H9 (cell line): ENCODE measurements at regions not wholly inside any gene's neighbourhood (a gene's known extent, or its start where the extent isn't known, plus 50 kb on each side); places are given as distances from the start of the nearest gene placed in this dataset.

Experiments
- DNase-seq: peaks from one replicate; pipeline ENCODE4 v3.0.0-alpha.2; 2017
- H2AFZ ChIP-seq: one replicate; pipeline ENCODE4 v1.6.1; 2013; ENCODE audit warnings: mild to moderate bottlenecking, low read length, control low read depth, moderate library complexity
- H2AK5ac ChIP-seq: 2 replicates; pipeline ENCODE4 v1.6.1; 2013; ENCODE audit warnings: low read length, control low read depth, mixed read lengths; ENCODE audit not compliant: insufficient read length
- H2BK120ac ChIP-seq: one replicate; pipeline ENCODE4 v1.6.1; 2013; ENCODE audit warnings: low read depth, mild to moderate bottlenecking, low read length, control low read depth, inconsistent platforms; ENCODE audit not compliant: poor library complexity, severe bottlenecking
- H2BK12ac ChIP-seq: 2 replicates; pipeline ENCODE4 v1.6.1; 2013; ENCODE audit warnings: low read length, control low read depth, mixed read lengths, low read depth; ENCODE audit not compliant: insufficient read length
- H2BK15ac ChIP-seq: 2 replicates; pipeline ENCODE4 v1.6.1; 2013; ENCODE audit warnings: low read depth, low read length, control low read depth
- H2BK20ac ChIP-seq: one replicate; pipeline ENCODE4 v1.6.1; 2013; ENCODE audit warnings: low read depth, mild to moderate bottlenecking, low read length, control low read depth, inconsistent platforms; ENCODE audit not compliant: poor library complexity, severe bottlenecking
- H2BK5ac ChIP-seq: 2 replicates; pipeline ENCODE4 v1.6.1; 2013; ENCODE audit warnings: low read length, control low read depth, mixed read lengths; ENCODE audit not compliant: insufficient read length
- H3K14ac ChIP-seq: 2 replicates; pipeline ENCODE4 v1.6.1; 2013; ENCODE audit warnings: low read length, control low read depth; ENCODE audit not compliant: insufficient read depth
- H3K18ac ChIP-seq: 2 replicates; pipeline ENCODE4 v1.6.1; 2013; ENCODE audit warnings: low read depth, mild to moderate bottlenecking, mixed read lengths, low read length, control low read depth; ENCODE audit not compliant: insufficient read length
- H3K23ac ChIP-seq: 2 replicates; pipeline ENCODE4 v1.6.1; 2013; ENCODE audit warnings: low read length, control low read depth, mixed read lengths, low read depth; ENCODE audit not compliant: insufficient read length
- H3K23me2 ChIP-seq: 2 replicates; pipeline ENCODE4 v1.6.1; 2013; ENCODE audit warnings: low read depth, mild to moderate bottlenecking, mixed read lengths, low read length, control low read depth; ENCODE audit not compliant: insufficient read length, poor library complexity, severe bottlenecking
- H3K27ac ChIP-seq: 2 replicates; pipeline ENCODE4 v1.5.1; 2013; ENCODE audit warnings: low read length, control low read depth, mixed read lengths, low read depth; ENCODE audit not compliant: insufficient read length
- H3K27me3 ChIP-seq: 2 replicates; pipeline ENCODE4 v1.6.1; 2013; ENCODE audit warnings: low read length, control low read depth, inconsistent platforms; ENCODE audit not compliant: insufficient read depth
- H3K4ac ChIP-seq: 2 replicates; pipeline ENCODE4 v1.6.1; 2013; ENCODE audit warnings: low read depth, mild to moderate bottlenecking, control low read depth, inconsistent platforms, low read length, moderate library complexity
- H3K4me1 ChIP-seq: 2 replicates; pipeline ENCODE4 v1.6.1; 2013; ENCODE audit warnings: low read length, control low read depth, inconsistent platforms; ENCODE audit not compliant: insufficient read depth
- H3K4me2 ChIP-seq: 2 replicates; pipeline ENCODE4 v1.6.1; 2013; ENCODE audit warnings: low read length, control low read depth, mixed read lengths; ENCODE audit not compliant: insufficient read length, insufficient read depth
- H3K56ac ChIP-seq: 2 replicates; pipeline ENCODE4 v1.6.1; 2013; ENCODE audit warnings: low read depth, mild to moderate bottlenecking, mixed read lengths, low read length, control low read depth; ENCODE audit not compliant: insufficient read length
- H3K79me1 ChIP-seq: 2 replicates; pipeline ENCODE4 v1.6.1; 2013; ENCODE audit warnings: low read depth, mild to moderate bottlenecking, moderate library complexity, low read length, control low read depth, inconsistent platforms; ENCODE audit not compliant: insufficient read depth, poor library complexity, severe bottlenecking
- H3K79me2 ChIP-seq: 2 replicates; pipeline ENCODE4 v1.6.1; 2013; ENCODE audit warnings: low read length, control low read depth, inconsistent platforms; ENCODE audit not compliant: insufficient read depth
- H3K9ac ChIP-seq: 2 replicates; pipeline ENCODE4 v1.6.1; 2013; ENCODE audit warnings: low read length, control low read depth, mixed read lengths; ENCODE audit not compliant: insufficient read length; ENCODE audit errors: extremely low read depth
- H3K9me3 ChIP-seq: one replicate; pipeline ENCODE4 v1.6.1; 2013; ENCODE audit warnings: low read depth, low read length, inconsistent platforms; ENCODE audit not compliant: control insufficient read depth
- H3T11ph ChIP-seq: one replicate; pipeline ENCODE4 v1.6.1; 2013; ENCODE audit warnings: mild to moderate bottlenecking, low read length, control low read depth, inconsistent platforms
- H4K20me1 ChIP-seq: one replicate; pipeline ENCODE4 v1.6.1; 2013; ENCODE audit not compliant: control insufficient read depth, insufficient read length, insufficient read depth
- H4K5ac ChIP-seq: 2 replicates; pipeline ENCODE4 v1.6.1; 2013; ENCODE audit warnings: low read depth, mild to moderate bottlenecking, mixed read lengths, low read length, control low read depth; ENCODE audit not compliant: insufficient read length
- H4K8ac ChIP-seq: replicated peaks from 2 replicates; pipeline ENCODE4 v1.6.1; 2013; ENCODE audit warnings: low read length, control low read depth, mixed read lengths, low read depth; ENCODE audit not compliant: insufficient read length
- H4K91ac ChIP-seq: 2 replicates; pipeline ENCODE4 v1.6.1; 2013; ENCODE audit warnings: low read depth, mild to moderate bottlenecking, moderate library complexity, mixed read lengths, low read length, control low read depth; ENCODE audit not compliant: insufficient read length
- H3K27ac Mint-ChIP-seq, 3 experiments: 2 replicates in 2 of 3; 3 replicates in 1 of 3; pipeline ENCODE4 v1.8.0; 2020 to 2021; ENCODE audit warnings: mixed read lengths in 3 of 3, mild to moderate bottlenecking in 1 of 3, moderate library complexity in 1 of 3
- H3K27me3 Mint-ChIP-seq: 2 replicates; pipeline ENCODE4 v1.8.0; 2021; ENCODE audit warnings: low read depth, mild to moderate bottlenecking, moderate library complexity, mixed read lengths
- H3K36me3 Mint-ChIP-seq, 3 experiments: 2 replicates in 2 of 3; 3 replicates in 1 of 3; pipeline ENCODE4 v1.8.0; 2020 to 2021; ENCODE audit warnings: low read depth in 3 of 3, mixed read lengths in 3 of 3; ENCODE audit not compliant: insufficient read depth in 1 of 3
- H3K4me1 Mint-ChIP-seq, 2 experiments: 2 replicates each; pipeline ENCODE4 v1.8.0; 2020; ENCODE audit warnings: mixed read lengths in 2 of 2
- H3K4me3 Mint-ChIP-seq, 2 experiments: 2 replicates in 1 of 2; 3 replicates in 1 of 2; pipeline ENCODE4 v1.8.0; 2020 to 2021; ENCODE audit warnings: mild to moderate bottlenecking in 2 of 2, mixed read lengths in 2 of 2, moderate library complexity in 1 of 2
- H3K9me3 Mint-ChIP-seq, 2 experiments: 2 replicates in 1 of 2; 3 replicates in 1 of 2; pipeline ENCODE4 v1.8.0; 2020; ENCODE audit warnings: mild to moderate bottlenecking in 2 of 2, mixed read lengths in 2 of 2, moderate library complexity in 1 of 2
- WGBS: extraction: QIAGEN DNeasy Blood & Tissue Kit; methylation state at CpG from one replicate; pipeline ENCODE4 v1.1.7; 2013; ENCODE audit warnings: missing lambda C conversion rate, low lambda C conversion rate, mixed read lengths; ENCODE audit not compliant: insufficient read length; ENCODE audit errors: extremely low coverage; 5-methylcytosine and 5-hydroxymethylcytosine counted together
- TF ChIP-seq, protein P1 (sequence below): fragments of 200-600 bp; sonication (generic); conservative IDR thresholded peaks from 3 replicates; pipeline ENCODE4 v1.8.0; 2021; ENCODE audit warnings: antibody characterized with exemption, mild to moderate bottlenecking

DNA sequence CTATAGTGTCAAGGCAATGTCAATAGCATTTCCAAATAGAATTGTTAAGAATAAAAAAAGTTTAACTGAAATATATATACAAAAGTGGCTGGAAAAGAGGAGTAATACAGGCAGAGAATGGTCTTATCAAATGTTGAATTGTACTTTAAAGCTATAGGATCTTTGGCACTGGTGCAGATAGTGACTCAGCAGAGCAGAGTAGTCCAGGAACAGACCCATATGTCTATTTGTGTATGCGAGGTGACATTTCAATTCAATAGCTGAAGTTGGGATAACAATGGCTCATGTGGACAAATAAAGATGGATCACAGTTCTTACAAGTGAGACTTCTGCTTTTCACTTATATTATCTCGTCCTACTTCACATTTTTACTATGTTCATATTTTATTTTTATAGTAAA is 543.0 kb upstream of the B3GALT2 start:
- no peak overlapping the region for H3K4ac ChIP-seq
- no peak overlapping the region for H4K8ac ChIP-seq
- no peak overlapping the region for H2BK15ac ChIP-seq
- Mint-ChIP-seq H3K27ac (no peak overlapping the region), H3K9me3 (peaks cover 4 to 6% of the 10 kb centered on the region in 2 experiments; a peak in 3 of 5 replicates), H3K4me1 (peaks cover 17 to 18% of the 10 kb centered on the region in 2 experiments), H3K27me3 (peaks cover 59% of the 10 kb centered on the region), H3K36me3 (peaks cover 0 to 4% (median 3%) of the 10 kb centered on the region in 3 experiments; a peak in 1 of 7 replicates), H3K4me3 (no peak overlapping the region)
- H2AFZ ChIP-seq, result no peak overlapping the region
- H3K27me3 ChIP-seq, result peaks cover 11% of the 10 kb centered on the region
- TF ChIP-seq, protein P1, sequence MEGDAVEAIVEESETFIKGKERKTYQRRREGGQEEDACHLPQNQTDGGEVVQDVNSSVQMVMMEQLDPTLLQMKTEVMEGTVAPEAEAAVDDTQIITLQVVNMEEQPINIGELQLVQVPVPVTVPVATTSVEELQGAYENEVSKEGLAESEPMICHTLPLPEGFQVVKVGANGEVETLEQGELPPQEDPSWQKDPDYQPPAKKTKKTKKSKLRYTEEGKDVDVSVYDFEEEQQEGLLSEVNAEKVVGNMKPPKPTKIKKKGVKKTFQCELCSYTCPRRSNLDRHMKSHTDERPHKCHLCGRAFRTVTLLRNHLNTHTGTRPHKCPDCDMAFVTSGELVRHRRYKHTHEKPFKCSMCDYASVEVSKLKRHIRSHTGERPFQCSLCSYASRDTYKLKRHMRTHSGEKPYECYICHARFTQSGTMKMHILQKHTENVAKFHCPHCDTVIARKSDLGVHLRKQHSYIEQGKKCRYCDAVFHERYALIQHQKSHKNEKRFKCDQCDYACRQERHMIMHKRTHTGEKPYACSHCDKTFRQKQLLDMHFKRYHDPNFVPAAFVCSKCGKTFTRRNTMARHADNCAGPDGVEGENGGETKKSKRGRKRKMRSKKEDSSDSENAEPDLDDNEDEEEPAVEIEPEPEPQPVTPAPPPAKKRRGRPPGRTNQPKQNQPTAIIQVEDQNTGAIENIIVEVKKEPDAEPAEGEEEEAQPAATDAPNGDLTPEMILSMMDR, result no peak
- no peak overlapping the region for H3K18ac ChIP-seq
- H3K4me1 ChIP-seq, result peaks cover 3% of the 10 kb centered on the region; the same call in 1 of the 2 replicates
- H2BK20ac ChIP-seq, result no peak overlapping the region
- no peak overlapping the region for H3K56ac ChIP-seq
- H3K9me3 ChIP-seq, result no peaks in the 10 kb centered on the region
- no peak overlapping the region for H3K9ac ChIP-seq
- no peak overlapping the region for H3K23ac ChIP-seq
- no peak overlapping the region for H3K4me2 ChIP-seq
- H2BK5ac ChIP-seq, result no peak overlapping the region
- no peaks in the 10 kb centered on the region for H3K79me2 ChIP-seq
- no peak overlapping the region for H4K91ac ChIP-seq
- no peak overlapping the region for H2AK5ac ChIP-seq
- H2BK120ac ChIP-seq, result no peak overlapping the region
- no peaks in the 10 kb centered on the region for H4K20me1 ChIP-seq
- H2BK12ac ChIP-seq, result no peak overlapping the region
- no peak for DNase-seq
- no peak overlapping the region for H3K27ac ChIP-seq
- no peak overlapping the region for H4K5ac ChIP-seq
- no peak overlapping the region for H3T11ph ChIP-seq
- no CpG with 5 or more reads among the region's 2 CpGs for WGBS
- H3K23me2 ChIP-seq, result no peaks in the 10 kb centered on the region
- H3K79me1 ChIP-seq, result no peaks in the 10 kb centered on the region
- no peak overlapping the region for H3K14ac ChIP-seq
